K562 (cell line): ENCODE measurements at regions not wholly inside any gene's neighbourhood (a gene's known extent, or its start where the extent isn't known, plus 50 kb on each side); places are given as distances from the start of the nearest gene placed in this dataset.

ENCODE experiments used
- MAFG ChIP-seq: fragments of 450-650 bp; conservative IDR thresholded peaks from 2 replicates; pipeline ENCODE4 v1.6.1; 2016; ENCODE audit warnings: missing genetic modification characterization, missing compliant biosample characterization
- MAZ ChIP-seq, 2 experiments: fragments of 450-650 bp in 1 of 2; sonication (generic) in 1 of 2; formaldehyde crosslinking; IDR thresholded peaks in 1 of 2; conservative IDR thresholded peaks in 1 of 2; 2 replicates each; pipeline versions ENCODE4 v1.4.0 to v1.5.0; 2020; ENCODE audit warnings: mild to moderate bottlenecking in 1 of 2, missing genetic modification reagents in 1 of 2
- MGA ChIP-seq: fragments of 450-650 bp; IDR thresholded peaks from 2 replicates; pipeline ENCODE4 v1.6.1; 2016; ENCODE audit warnings: mild to moderate bottlenecking, moderate library complexity
- MYC ChIP-seq, 2 experiments: fragments of 250-450 bp in 1 of 2; sonication (Bioruptor Pico) in 1 of 2; IDR thresholded peaks; 2 replicates each; pipeline versions ENCODE4 v1.5.1 to v1.6.1; 2012 to 2021; ENCODE audit warnings: low read depth in 2 of 2, borderline replicate concordance in 1 of 2, improper control_type of control experiment in 1 of 2, low read length in 1 of 2, mild to moderate bottlenecking in 1 of 2, moderate library complexity in 1 of 2
- NRF1 ChIP-seq, 2 experiments: fragments of 450-650 bp; IDR thresholded peaks in 1 of 2; conservative IDR thresholded peaks in 1 of 2; 2 replicates each; pipeline ENCODE4 v1.6.1; 2014; ENCODE audit warnings: mild to moderate bottlenecking in 2 of 2
- TOE1 ChIP-seq, 2 experiments: fragments of 450-650 bp in 1 of 2; sonication (generic) in 1 of 2; formaldehyde crosslinking in 1 of 2; IDR thresholded peaks; 2 replicates each; pipeline versions ENCODE4 v1.7.1 to v1.8.0; 2016 to 2022; ENCODE audit warnings: borderline replicate concordance in 2 of 2, mild to moderate bottlenecking in 2 of 2, antibody characterized with exemption in 1 of 2, inconsistent platforms in 1 of 2, low read depth in 1 of 2, missing genetic modification reagents in 1 of 2, moderate library complexity in 1 of 2
- ZNF592 ChIP-seq: fragments of 450-650 bp; IDR thresholded peaks from 2 replicates; pipeline ENCODE4 v1.6.1; 2017; ENCODE audit warnings: antibody characterized with exemption, mild to moderate bottlenecking
- TF ChIP-seq, protein P1 (sequence below): fragments of 200-800 bp; sonication (Bioruptor generic); IDR thresholded peaks from 2 replicates; pipeline ENCODE4 v1.6.1; 2017; ENCODE audit warnings: missing genetic modification characterization, missing compliant biosample characterization

GRCh38 chr17:27379888-27380533, 76.2 kb upstream of the KSR1 start (continued):
- TF ChIP-seq MGA (no peak), MAFG (tag) (no peak), MYC (IDR thresholded peaks at IDR 0.05; ENCODE audit: low read depth, low read length) (0 out of 2 replicates have a peak, but pooled peaks have one; percentile 17), MYC (CRISPR knock-in tag; IDR thresholded peaks at IDR 0.05; ENCODE audit: borderline replicate concordance, low read depth) (no peak), NRF1 (conservative IDR thresholded peaks at IDR 0.05 in 1 of 2, IDR thresholded peaks at IDR 0.05 in 1 of 2) (peak in 1 of 2 experiments; percentile 16; a peak in 1 of 4 replicates), ZNF592 (no peak), MAZ (CRISPR knock-in tag; conservative IDR thresholded peaks at IDR 0.05 in 1 of 2, IDR thresholded peaks at IDR 0.05 in 1 of 2) (peak in 1 of 2 experiments; percentile 44; a peak in 1 of 4 replicates), TOE1 (IDR thresholded peaks at IDR 0.05; ENCODE audit: borderline replicate concordance) (no peak), TOE1 (CRISPR knock-in tag; IDR thresholded peaks at IDR 0.05; ENCODE audit: borderline replicate concordance, low read depth) (no peak)
- TF ChIP-seq, protein P1, sequence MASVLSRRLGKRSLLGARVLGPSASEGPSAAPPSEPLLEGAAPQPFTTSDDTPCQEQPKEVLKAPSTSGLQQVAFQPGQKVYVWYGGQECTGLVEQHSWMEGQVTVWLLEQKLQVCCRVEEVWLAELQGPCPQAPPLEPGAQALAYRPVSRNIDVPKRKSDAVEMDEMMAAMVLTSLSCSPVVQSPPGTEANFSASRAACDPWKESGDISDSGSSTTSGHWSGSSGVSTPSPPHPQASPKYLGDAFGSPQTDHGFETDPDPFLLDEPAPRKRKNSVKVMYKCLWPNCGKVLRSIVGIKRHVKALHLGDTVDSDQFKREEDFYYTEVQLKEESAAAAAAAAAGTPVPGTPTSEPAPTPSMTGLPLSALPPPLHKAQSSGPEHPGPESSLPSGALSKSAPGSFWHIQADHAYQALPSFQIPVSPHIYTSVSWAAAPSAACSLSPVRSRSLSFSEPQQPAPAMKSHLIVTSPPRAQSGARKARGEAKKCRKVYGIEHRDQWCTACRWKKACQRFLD = no peak
